Right ventricle myocardium inferior (tissue), 1 donor: ENCODE measurements at regions not wholly inside any gene's neighbourhood (a gene's known extent, or its start where the extent isn't known, plus 50 kb on each side); places are given as distances from the start of the nearest gene placed in this dataset.
"Not testable (repeated sequence)": the region's sequence is repeated elsewhere in the genome, so short reads cannot be mapped to it uniquely, and the experiment has no call there.

Experiments
- ATAC-seq: fragments of 200-7000 bp; cut with Tn5 transposase; one replicate; pipeline ENCODE4 v1.9.1; 2020; ENCODE audit warnings: mild to moderate bottlenecking, moderate library complexity
- DNase-seq: peaks from one replicate; pipeline ENCODE4 v3.0.0; 2021; ENCODE audit errors: missing footprints
- intact Hi-C: fragments of 100-400 bp; cut with DNase I; formaldehyde crosslinking; loops from one replicate; pipeline ENCODE4 v1.11.0; 2022
- donor health status: DM: no; HTN: yes; CAD: no; lungs with severe emphysema.

DNA sequence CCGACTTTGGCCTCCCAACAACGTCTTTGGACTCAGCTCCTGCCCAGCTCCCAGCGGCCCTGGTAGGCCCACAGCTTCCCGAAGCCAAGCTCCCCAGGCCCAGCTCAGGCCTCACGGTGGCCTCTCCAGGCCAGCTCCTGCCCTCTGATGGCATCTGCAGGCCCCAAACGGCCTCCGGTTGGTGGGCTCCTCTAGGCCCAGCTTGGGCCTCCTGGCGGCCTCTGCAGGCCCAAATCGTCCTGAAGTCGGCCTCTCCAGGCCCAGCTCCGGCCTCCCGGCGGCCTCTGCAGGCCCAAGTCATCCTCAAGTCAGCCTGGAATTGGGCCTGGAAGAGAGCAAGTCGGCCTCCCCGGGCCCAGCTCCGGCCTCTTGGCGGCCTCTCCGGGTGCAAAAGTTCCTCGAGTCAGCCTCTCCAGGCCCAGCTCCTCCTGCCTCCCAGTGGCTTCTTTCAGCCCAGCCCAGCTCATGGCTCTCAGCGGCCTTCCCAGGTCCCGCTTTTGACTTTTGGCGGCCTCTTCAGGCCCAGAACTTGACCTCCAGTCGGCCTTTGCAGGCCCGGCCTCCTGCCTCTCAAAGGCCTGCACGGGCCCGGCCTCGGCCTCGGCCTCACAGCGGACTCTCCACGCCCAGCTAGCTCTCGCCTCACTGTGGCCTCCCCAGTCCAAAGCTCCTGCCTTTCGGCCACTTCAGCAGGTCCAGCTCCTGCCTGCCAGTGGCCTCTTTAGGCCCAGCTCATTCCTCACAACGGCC is 50.9 kb upstream of the METTL14 start:
- DNase-seq, intact Hi-C loops, ATAC-seq: not testable (repeated sequence)
